ENCODE measurements at regions not wholly inside any gene's neighbourhood (a gene's known extent, or its start where the extent isn't known, plus 50 kb on each side); places are given as distances from the start of the nearest gene placed in this dataset.

- no peak for TF ChIP-seq BHLHE40 (IDR thresholded peaks at IDR 0.05; ENCODE audit: borderline replicate concordance)
- no peak for TF ChIP-seq NFRKB (IDR thresholded peaks at IDR 0.05)
- TF ChIP-seq SP1 (IDR thresholded peaks at IDR 0.05) = no peak
- peak; percentile 96 for TF ChIP-seq PKNOX1 (IDR thresholded peaks at IDR 0.05)
- TF ChIP-seq FOXK2 (IDR thresholded peaks at IDR 0.05) = no peak
Observed at GRCh38 chr20:51934301-51935002, 132.1 kb upstream of the SALL4 start.
